Uterus (tissue), 2 donors: ENCODE measurements at regions not wholly inside any gene's neighbourhood (a gene's known extent, or its start where the extent isn't known, plus 50 kb on each side); places are given as distances from the start of the nearest gene placed in this dataset.

Source experiments
- POLR2A ChIP-seq, 2 donors: fragments of 450-650 bp; IDR thresholded peaks; one replicate each; pipeline ENCODE4 v1.6.1; 2016; ENCODE audit warnings: antibody characterized with exemption in 2 of 2, mild to moderate bottlenecking in 1 of 2, moderate library complexity in 1 of 2
- TF ChIP-seq, protein P1 (sequence below), 4 experiments: fragments of 200-600 bp in 2 of 4; fragments of 450-650 bp in 2 of 4; sonication (generic) in 2 of 4; IDR thresholded peaks; one replicate each; pipeline ENCODE4 v1.5.1; 2016 to 2019; ENCODE audit warnings: antibody characterized with exemption in 4 of 4, mild to moderate bottlenecking in 2 of 4, moderate library complexity in 1 of 4

- TF ChIP-seq, protein P1, sequence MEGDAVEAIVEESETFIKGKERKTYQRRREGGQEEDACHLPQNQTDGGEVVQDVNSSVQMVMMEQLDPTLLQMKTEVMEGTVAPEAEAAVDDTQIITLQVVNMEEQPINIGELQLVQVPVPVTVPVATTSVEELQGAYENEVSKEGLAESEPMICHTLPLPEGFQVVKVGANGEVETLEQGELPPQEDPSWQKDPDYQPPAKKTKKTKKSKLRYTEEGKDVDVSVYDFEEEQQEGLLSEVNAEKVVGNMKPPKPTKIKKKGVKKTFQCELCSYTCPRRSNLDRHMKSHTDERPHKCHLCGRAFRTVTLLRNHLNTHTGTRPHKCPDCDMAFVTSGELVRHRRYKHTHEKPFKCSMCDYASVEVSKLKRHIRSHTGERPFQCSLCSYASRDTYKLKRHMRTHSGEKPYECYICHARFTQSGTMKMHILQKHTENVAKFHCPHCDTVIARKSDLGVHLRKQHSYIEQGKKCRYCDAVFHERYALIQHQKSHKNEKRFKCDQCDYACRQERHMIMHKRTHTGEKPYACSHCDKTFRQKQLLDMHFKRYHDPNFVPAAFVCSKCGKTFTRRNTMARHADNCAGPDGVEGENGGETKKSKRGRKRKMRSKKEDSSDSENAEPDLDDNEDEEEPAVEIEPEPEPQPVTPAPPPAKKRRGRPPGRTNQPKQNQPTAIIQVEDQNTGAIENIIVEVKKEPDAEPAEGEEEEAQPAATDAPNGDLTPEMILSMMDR (IDR thresholded peaks at IDR 0.05): no peak
- no peak for TF ChIP-seq POLR2A (IDR thresholded peaks at IDR 0.05)
Observed at GRCh38 chr3:177565981-177566380, 368.7 kb upstream of the TBL1XR1 start.
